HFFc6 (cell line): ENCODE measurements at regions not wholly inside any gene's neighbourhood (a gene's known extent, or its start where the extent isn't known, plus 50 kb on each side); places are given as distances from the start of the nearest gene placed in this dataset.

Experiments
- DNase-seq: peaks from one replicate; pipeline ENCODE4 v3.0.0-alpha.2; 2018
- H3K27ac Mint-ChIP-seq: 2 replicates; pipeline ENCODE4 v1.8.0; 2020; ENCODE audit warnings: mild to moderate bottlenecking, mixed read lengths
- H3K27me3 Mint-ChIP-seq: 2 replicates; pipeline ENCODE4 v1.8.0; 2021; ENCODE audit warnings: mild to moderate bottlenecking, moderate library complexity, mixed read lengths; ENCODE audit not compliant: insufficient read depth
- H3K36me3 Mint-ChIP-seq: 2 replicates; pipeline ENCODE4 v1.8.0; 2021; ENCODE audit warnings: low read depth, mixed read lengths
- H3K4me1 Mint-ChIP-seq: 2 replicates; pipeline ENCODE4 v1.8.0; 2020; ENCODE audit warnings: low read depth, mixed read lengths
- H3K4me3 Mint-ChIP-seq: 2 replicates; pipeline ENCODE4 v1.8.0; 2020; ENCODE audit warnings: mild to moderate bottlenecking, moderate library complexity, mixed read lengths
- H3K9me3 Mint-ChIP-seq: 2 replicates; pipeline ENCODE4 v1.8.0; 2020; ENCODE audit warnings: mild to moderate bottlenecking, mixed read lengths
- TF ChIP-seq, protein P1 (sequence below): fragments of 200-600 bp; sonication (generic); IDR thresholded peaks from 2 replicates; pipeline ENCODE4 v1.5.0; 2021; ENCODE audit warnings: antibody characterized with exemption, mild to moderate bottlenecking

DNA sequence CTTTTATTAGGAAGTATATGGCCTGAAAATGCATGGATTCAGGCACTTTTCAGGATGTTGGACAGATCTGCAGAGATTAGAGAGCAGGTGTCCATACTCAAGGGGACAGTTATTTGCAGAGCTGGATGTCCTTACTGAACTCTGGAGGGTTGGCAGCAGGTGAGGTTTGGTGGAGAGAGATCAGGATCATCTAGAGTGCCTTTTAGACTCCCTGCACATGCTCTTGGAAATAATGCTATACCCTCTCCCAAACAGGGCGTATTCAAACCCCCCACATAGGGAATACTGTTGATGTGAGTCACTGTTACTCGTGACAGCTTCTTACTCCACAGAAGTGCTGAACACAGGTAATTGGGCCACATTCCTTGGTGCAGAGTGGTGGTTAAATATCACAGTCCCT is 725.7 kb upstream of the SGCG start:
- no peaks in the 10 kb centered on the region for H3K36me3 Mint-ChIP-seq
- no peaks in the 10 kb centered on the region for H3K4me1 Mint-ChIP-seq
- H3K27ac Mint-ChIP-seq, result no peak overlapping the region
- DNase-seq, result no peak
- TF ChIP-seq, protein P1, sequence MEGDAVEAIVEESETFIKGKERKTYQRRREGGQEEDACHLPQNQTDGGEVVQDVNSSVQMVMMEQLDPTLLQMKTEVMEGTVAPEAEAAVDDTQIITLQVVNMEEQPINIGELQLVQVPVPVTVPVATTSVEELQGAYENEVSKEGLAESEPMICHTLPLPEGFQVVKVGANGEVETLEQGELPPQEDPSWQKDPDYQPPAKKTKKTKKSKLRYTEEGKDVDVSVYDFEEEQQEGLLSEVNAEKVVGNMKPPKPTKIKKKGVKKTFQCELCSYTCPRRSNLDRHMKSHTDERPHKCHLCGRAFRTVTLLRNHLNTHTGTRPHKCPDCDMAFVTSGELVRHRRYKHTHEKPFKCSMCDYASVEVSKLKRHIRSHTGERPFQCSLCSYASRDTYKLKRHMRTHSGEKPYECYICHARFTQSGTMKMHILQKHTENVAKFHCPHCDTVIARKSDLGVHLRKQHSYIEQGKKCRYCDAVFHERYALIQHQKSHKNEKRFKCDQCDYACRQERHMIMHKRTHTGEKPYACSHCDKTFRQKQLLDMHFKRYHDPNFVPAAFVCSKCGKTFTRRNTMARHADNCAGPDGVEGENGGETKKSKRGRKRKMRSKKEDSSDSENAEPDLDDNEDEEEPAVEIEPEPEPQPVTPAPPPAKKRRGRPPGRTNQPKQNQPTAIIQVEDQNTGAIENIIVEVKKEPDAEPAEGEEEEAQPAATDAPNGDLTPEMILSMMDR, result no peak
- H3K27me3 Mint-ChIP-seq, result no peaks in the 10 kb centered on the region
- H3K9me3 Mint-ChIP-seq, result peaks cover 29% of the 10 kb centered on the region
- no peak overlapping the region for H3K4me3 Mint-ChIP-seq

DNA sequence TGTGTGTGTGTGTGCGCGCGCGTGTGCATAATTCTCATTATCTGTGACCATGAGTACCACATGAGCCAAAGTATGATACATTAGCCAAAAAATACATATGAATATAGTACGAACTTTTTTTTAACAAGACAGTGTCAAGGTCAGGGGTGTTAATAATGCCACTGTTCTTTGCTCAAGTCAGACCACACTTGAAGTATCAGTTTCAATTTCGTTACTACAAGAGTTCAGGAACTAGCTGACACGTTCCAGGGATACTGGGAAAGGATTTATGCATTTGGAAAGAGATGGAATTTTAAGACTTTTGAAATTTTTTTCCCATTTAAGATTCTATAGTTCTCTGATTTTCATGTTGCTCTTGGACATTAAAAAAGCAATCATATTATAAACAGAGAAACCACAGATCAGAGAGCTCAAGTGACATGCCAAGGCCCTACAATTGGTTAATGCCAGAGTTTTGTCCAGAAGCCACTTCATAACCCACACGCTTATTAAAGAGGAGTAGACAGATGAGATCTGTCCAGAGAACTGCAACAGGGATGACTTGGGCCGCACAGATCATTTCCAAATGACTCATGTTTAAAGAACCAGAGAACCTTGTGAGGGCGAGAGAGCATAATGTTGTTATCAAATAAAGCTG is 718.8 kb upstream of the SGCG start:
- Mint-ChIP-seq H3K27ac (no peak overlapping the region), H3K4me3 (no peak overlapping the region), H3K9me3 (peaks cover 22% of the 10 kb centered on the region), H3K27me3 (no peaks in the 10 kb centered on the region), H3K4me1 (no peaks in the 10 kb centered on the region), H3K36me3 (no peaks in the 10 kb centered on the region; the same call in 1 of the 2 replicates)
- TF ChIP-seq, protein P1, result no peak
- no peak for DNase-seq

DNA sequence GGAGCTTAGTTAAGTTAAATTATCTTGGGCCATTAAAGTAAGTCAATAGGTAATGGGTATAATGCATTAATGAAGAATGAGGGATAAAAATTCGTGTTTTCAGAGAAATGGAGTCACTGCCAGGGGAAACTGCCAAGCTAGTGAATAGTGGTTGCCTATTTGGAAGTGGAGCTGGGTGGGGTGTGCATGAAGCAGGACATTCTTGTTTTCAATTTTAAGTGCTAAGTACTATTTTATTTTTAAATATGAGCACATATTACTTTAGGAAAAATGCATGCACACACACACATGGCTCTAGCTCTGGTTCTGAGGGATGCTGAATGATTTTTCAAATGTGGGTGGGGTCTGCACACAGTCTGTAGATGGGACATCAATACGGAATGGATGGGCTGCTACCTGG is 717.7 kb upstream of the SGCG start:
- no peak overlapping the region for H3K27ac Mint-ChIP-seq
- no peak for DNase-seq
- no peaks in the 10 kb centered on the region for H3K4me1 Mint-ChIP-seq
- H3K27me3 Mint-ChIP-seq, result no peaks in the 10 kb centered on the region
- no peaks in the 10 kb centered on the region; the same call in 1 of the 2 replicates for H3K36me3 Mint-ChIP-seq
- TF ChIP-seq, protein P1, result no peak
- peaks cover 22% of the 10 kb centered on the region for H3K9me3 Mint-ChIP-seq
- H3K4me3 Mint-ChIP-seq, result no peak overlapping the region

DNA sequence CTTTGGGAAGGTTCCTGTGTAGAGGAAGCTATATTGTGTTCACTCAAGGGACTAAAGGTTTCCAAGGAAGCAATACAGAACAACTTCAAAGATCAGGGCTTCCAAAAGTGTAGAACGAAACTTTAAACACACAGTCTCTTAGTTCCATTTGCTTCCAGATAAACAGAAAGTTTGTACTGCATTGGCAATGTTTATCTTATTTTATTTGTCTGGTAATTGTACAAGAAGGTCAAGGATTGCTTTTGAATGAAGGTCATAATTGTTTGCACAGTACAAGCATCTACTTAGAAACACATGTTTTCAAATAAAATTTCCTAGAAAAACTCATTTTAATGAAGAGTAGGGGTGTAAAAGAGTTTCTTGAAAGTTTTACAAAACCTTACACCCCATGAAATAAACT is 712.7 kb upstream of the SGCG start:
- Mint-ChIP-seq H3K4me3 (no peak overlapping the region), H3K9me3 (peaks cover 39% of the 10 kb centered on the region), H3K27me3 (no peaks in the 10 kb centered on the region), H3K4me1 (no peaks in the 10 kb centered on the region), H3K27ac (no peak overlapping the region), H3K36me3 (no peaks in the 10 kb centered on the region)
- DNase-seq, result no peak
- TF ChIP-seq, protein P1, result no peak

DNA sequence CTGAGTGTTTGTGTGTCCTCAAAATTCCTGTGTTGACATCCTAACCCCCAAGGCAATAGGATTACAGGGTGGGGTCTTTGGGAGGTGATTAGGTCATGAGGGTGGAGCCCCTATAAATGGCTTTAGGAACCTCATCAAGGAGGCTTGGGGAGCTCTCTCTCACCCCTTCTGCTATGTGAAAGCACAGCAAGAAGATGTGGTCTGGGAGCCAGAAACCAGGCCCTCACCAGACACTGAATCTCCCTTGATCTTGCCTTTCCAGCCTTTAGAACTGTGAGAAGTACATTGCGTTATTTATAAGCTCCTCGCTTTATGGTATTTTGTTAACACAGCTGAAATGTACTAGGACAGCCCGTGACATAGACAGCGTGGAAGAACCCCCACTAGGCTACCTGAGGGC is 712.0 kb upstream of the SGCG start:
- no peak for DNase-seq
- no peaks in the 10 kb centered on the region for H3K27me3 Mint-ChIP-seq
- H3K9me3 Mint-ChIP-seq, result peaks cover 41% of the 10 kb centered on the region
- no peaks in the 10 kb centered on the region for H3K36me3 Mint-ChIP-seq
- H3K4me1 Mint-ChIP-seq, result no peaks in the 10 kb centered on the region
- no peak overlapping the region for H3K4me3 Mint-ChIP-seq
- H3K27ac Mint-ChIP-seq, result no peak overlapping the region
- TF ChIP-seq, protein P1, result no peak

DNA sequence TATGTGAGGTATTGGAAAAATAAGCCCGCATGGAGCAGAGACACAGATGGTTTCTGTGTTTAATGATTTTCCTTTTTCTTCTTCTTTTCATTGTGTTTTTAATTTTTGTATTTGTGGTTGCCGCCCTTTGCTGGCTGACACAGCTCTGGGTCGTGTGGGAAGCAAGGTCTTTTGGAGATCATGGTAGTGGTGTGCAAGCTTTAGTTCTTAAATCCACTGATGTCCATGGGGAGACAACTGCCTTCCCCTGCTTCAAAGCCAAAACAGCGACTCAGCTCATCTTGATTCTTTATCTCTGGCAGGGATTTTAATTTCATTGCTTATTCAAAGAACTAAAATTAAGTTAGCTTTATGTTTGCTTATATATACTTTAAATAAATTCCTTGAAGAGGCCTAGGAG is 711.3 kb upstream of the SGCG start:
- peaks cover 34% of the 10 kb centered on the region for H3K9me3 Mint-ChIP-seq
- no peaks in the 10 kb centered on the region for H3K4me1 Mint-ChIP-seq
- TF ChIP-seq, protein P1, result no peak
- H3K27ac Mint-ChIP-seq, result no peak overlapping the region
- no peak overlapping the region for H3K4me3 Mint-ChIP-seq
- H3K27me3 Mint-ChIP-seq, result no peaks in the 10 kb centered on the region
- H3K36me3 Mint-ChIP-seq, result no peaks in the 10 kb centered on the region
- DNase-seq, result no peak
